Karpas-422 (cell line): ENCODE measurements at regions not wholly inside any gene's neighbourhood (a gene's known extent, or its start where the extent isn't known, plus 50 kb on each side); places are given as distances from the start of the nearest gene placed in this dataset.

Experiments used
- DNase-seq: peaks from one replicate; pipeline ENCODE4 v3.0.0-alpha.2; 2015
- H2AFZ ChIP-seq: fragments of 200-600 bp; sonication (generic); 2 replicates; pipeline ENCODE4 v1.6.1; 2014; ENCODE audit warnings: antibody characterized with exemption, low read length, mixed read lengths
- H3K27ac ChIP-seq: fragments of 200-600 bp; sonication (generic); 2 replicates; pipeline ENCODE4 v1.5.1; 2014; ENCODE audit warnings: mild to moderate bottlenecking, low read length, moderate library complexity
- H3K27me3 ChIP-seq: fragments of 200-600 bp; sonication (generic); 2 replicates; pipeline ENCODE4 v1.6.1; 2014; ENCODE audit warnings: low read length, mixed read lengths
- H3K36me3 ChIP-seq: fragments of 200-600 bp; sonication (generic); 2 replicates; pipeline ENCODE4 v1.6.1; 2014; ENCODE audit warnings: low read length, mixed read lengths; ENCODE audit not compliant: insufficient read depth
- H3K4me1 ChIP-seq: fragments of 200-600 bp; sonication (generic); 2 replicates; pipeline ENCODE4 v1.6.1; 2014; ENCODE audit warnings: mild to moderate bottlenecking, low read length, mixed read lengths
- H3K4me2 ChIP-seq: fragments of 200-600 bp; sonication (generic); 2 replicates; pipeline ENCODE4 v1.6.1; 2014; ENCODE audit warnings: low read length, low read depth, mild to moderate bottlenecking; ENCODE audit not compliant: poor library complexity, severe bottlenecking
- H3K4me3 ChIP-seq: fragments of 200-600 bp; sonication (generic); 2 replicates; pipeline ENCODE4 v1.5.1; 2014; ENCODE audit warnings: mild to moderate bottlenecking, antibody characterized with exemption, low read length, mixed read lengths
- H3K79me2 ChIP-seq: fragments of 200-600 bp; sonication (generic); 2 replicates; pipeline ENCODE4 v1.6.1; 2014; ENCODE audit warnings: mild to moderate bottlenecking, low read length, mixed read lengths
- H3K9ac ChIP-seq: fragments of 200-600 bp; sonication (generic); 2 replicates; pipeline ENCODE4 v1.6.0; 2014; ENCODE audit warnings: low read length
- H3K9me2 ChIP-seq: fragments of 200-600 bp; sonication (generic), shearing (Covaris generic); replicated peaks from 2 replicates; pipeline ENCODE4 v1.6.0; 2014; ENCODE audit warnings: mild to moderate bottlenecking, low read length, moderate library complexity; ENCODE audit not compliant: insufficient read depth
- H3K9me3 ChIP-seq: fragments of 300-700, 200-600 bp; sonication (generic); 2 replicates; pipeline ENCODE4 v1.6.1; 2014; ENCODE audit warnings: low read length, mixed read lengths
- H4K20me1 ChIP-seq: fragments of 200-600 bp; sonication (generic); 2 replicates; pipeline ENCODE4 v1.6.1; 2014; ENCODE audit warnings: mild to moderate bottlenecking, antibody characterized with exemption, low read length, low read depth; ENCODE audit not compliant: insufficient read depth

DNA sequence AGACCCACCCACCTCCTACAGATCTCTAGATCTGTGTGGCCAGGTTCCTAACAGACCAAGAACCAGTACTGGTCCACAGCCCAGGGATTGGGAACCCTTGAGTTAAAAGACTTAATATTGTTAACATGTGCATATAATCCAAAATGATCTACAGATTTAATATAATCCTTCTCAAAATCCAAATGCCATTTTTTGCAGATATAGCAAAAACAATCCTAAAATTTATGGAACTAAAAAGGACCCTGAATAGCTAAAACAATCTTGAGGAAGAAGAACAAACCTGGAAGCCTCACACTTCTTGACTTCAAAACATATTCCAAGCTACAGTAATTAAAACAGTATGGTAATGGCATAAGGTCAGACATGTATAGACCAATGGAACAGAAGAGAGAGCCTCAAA, 206.9 kb upstream of the SIX2 start:
- no peak for DNase-seq

DNA sequence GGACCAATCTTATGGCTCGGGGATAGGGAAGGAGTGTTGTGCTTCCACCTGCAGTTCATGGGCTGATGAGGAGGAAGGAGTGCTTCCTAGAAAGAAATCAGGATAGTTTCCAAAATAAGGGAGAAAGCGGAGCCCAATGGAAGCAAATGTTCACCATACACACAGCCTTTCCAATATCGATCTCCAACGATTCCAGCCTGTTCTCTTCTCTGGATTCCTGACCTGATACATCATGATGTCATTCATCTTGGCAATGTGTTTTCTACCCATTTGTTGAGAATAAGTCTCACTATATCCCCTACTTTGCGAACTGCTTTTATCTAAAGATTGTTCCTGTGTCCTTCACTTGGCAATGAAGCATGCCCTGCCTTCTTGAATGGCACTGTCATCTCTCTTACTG, 205.3 kb upstream of the SIX2 start:
- Histone ChIP-seq H3K79me2 (no peaks in the 10 kb centered on the region), H3K9me3 (no peaks in the 10 kb centered on the region), H3K36me3 (no peaks in the 10 kb centered on the region), H3K4me3 (no peak overlapping the region), H4K20me1 (no peaks in the 10 kb centered on the region), H3K9me2 (no peaks in the 10 kb centered on the region), H3K4me2 (no peak overlapping the region), H3K27me3 (no peaks in the 10 kb centered on the region), H2AFZ (no peak overlapping the region), H3K4me1 (peaks cover 12% of the 10 kb centered on the region), H3K9ac (no peak overlapping the region), H3K27ac (no peak overlapping the region)
- DNase-seq = no peak

More for the DNA sequence above, 206.9 kb upstream of the SIX2 start:
- Histone ChIP-seq H3K27ac (no peak overlapping the region), H3K36me3 (no peaks in the 10 kb centered on the region), H3K4me2 (no peak overlapping the region), H3K79me2 (no peaks in the 10 kb centered on the region), H2AFZ (no peak overlapping the region), H3K4me3 (no peak overlapping the region), H3K4me1 (peaks cover under 1% of the 10 kb centered on the region), H3K9me2 (no peaks in the 10 kb centered on the region), H3K9ac (no peak overlapping the region), H3K27me3 (no peaks in the 10 kb centered on the region), H4K20me1 (no peaks in the 10 kb centered on the region), H3K9me3 (no peaks in the 10 kb centered on the region)

DNA sequence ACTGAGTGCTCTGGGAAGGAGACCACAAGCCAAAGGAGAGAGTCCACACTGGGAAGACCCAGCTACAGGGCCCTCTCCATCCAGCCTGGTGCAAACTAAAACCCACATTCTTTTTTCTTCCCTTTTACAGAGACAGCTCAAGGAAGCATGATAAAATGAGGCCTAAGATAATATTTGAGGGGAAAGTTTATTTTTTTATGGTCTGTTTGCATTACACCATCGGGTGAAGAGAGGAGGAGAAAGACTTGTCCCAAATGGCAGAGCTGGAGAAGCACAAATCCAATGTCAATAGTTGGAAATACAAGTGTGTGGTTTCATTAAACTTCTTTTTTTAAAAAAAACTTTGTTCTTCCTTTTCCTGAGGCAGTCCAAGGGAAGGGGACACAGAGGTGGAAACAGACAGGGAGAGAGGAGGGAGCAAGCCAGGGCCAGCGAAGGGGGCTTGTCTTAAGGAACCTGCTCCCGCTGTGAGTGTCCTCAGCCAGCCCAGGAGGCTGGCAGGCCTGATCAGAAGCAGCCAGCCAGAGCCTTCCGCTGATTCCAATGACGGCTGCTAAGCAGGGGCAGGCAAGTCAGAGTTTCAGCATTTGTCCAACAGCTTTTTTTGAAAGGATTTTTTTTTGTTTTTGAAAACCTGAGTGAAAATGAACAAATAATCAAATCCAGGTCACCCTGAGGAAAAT, 203.8 kb upstream of the SIX2 start:
- no peaks in the 10 kb centered on the region for H3K9me2 ChIP-seq
- H4K20me1 ChIP-seq = no peaks in the 10 kb centered on the region
- H3K9ac ChIP-seq = no peak overlapping the region
- H3K4me3 ChIP-seq = no peak overlapping the region
- no peaks in the 10 kb centered on the region for H3K27me3 ChIP-seq
- no peaks in the 10 kb centered on the region for H3K79me2 ChIP-seq
- H3K4me1 ChIP-seq = peaks cover 27% of the 10 kb centered on the region
- no peak for DNase-seq
- H3K4me2 ChIP-seq = no peak overlapping the region
- H3K9me3 ChIP-seq = no peaks in the 10 kb centered on the region
- no peak overlapping the region for H2AFZ ChIP-seq
- no peaks in the 10 kb centered on the region for H3K36me3 ChIP-seq
- H3K27ac ChIP-seq = no peak overlapping the region

- Histone ChIP-seq H3K27me3 (no peaks in the 10 kb centered on the region), H3K27ac (no peak overlapping the region), H3K4me1 (peaks cover 31% of the 10 kb centered on the region), H3K79me2 (no peaks in the 10 kb centered on the region), H3K9me2 (no peaks in the 10 kb centered on the region), H3K9me3 (no peaks in the 10 kb centered on the region), H3K9ac (no peak overlapping the region), H2AFZ (no peak overlapping the region), H3K4me3 (no peak overlapping the region), H4K20me1 (no peaks in the 10 kb centered on the region), H3K4me2 (no peak overlapping the region), H3K36me3 (no peaks in the 10 kb centered on the region)
- no peak for DNase-seq
Observed at GRCh38 chr2:45211636-45212035, 202.4 kb upstream of the SIX2 start.

DNA sequence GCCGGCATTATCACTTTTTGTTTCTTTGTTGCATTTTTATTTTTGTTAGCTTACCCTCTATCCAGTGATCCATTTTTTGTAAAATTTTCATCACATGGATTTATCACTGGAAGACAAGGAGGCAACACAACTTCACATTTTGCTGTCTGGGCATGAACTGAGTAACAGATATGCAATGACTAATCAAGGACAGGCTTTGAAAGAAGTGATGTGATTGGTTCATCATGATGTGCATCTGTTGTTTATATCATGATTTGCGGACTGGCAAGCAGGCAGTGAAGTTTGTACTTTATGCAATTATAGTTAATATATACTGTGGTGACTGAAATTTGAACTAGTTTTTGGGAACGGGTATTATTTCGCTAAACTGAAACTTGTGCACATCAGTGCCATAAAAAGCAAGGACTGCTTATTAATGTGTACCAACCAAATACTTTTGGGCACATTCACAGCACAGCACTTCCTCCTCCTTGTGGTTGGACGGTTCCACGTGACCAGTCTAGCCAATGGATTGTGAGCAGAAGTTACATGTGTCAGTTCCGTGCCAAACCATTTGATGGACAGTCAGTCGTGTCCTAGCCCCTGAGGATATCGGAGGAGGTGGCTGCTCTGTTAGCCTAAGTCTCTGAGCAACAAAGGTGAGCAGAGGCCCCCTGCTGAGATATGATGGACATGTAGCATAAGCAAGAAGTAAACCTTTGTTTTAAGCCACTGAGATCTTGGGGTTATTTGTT, 201.4 kb upstream of the SIX2 start:
- H3K4me2 ChIP-seq = no peak overlapping the region

DNA sequence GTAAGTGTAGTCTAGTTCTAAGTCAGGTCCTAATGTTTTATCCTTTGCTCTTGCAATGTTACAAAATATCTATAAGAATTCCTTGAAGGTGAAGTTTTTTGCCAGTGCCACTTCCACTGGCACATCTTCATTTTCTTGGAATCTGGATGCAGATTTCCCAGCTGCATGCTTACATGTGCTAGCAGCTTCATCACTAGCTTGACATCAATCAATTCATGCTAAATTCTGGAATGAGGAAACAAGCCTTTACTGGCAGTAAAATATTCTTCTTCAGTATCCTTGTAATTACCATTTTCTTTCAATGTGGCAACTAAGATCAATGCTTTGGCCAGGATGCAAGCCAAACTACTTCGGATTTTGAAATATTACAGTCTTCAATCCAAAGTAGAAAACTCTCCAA, 200.6 kb upstream of the SIX2 start:
- Histone ChIP-seq H4K20me1 (no peaks in the 10 kb centered on the region), H3K27me3 (no peaks in the 10 kb centered on the region), H3K9ac (no peak overlapping the region), H2AFZ (no peak overlapping the region), H3K79me2 (no peaks in the 10 kb centered on the region), H3K4me2 (no peak overlapping the region), H3K27ac (no peak overlapping the region), H3K9me2 (no peaks in the 10 kb centered on the region), H3K4me3 (no peak overlapping the region), H3K9me3 (no peaks in the 10 kb centered on the region), H3K36me3 (no peaks in the 10 kb centered on the region), H3K4me1 (peaks cover 31% of the 10 kb centered on the region)
- no peak for DNase-seq

More for the DNA sequence above, 201.4 kb upstream of the SIX2 start:
- H3K9me2 ChIP-seq = no peaks in the 10 kb centered on the region
- H3K79me2 ChIP-seq = no peaks in the 10 kb centered on the region
- H3K4me1 ChIP-seq = peaks cover 31% of the 10 kb centered on the region
- H2AFZ ChIP-seq = no peak overlapping the region
- DNase-seq = peak; percentile 66
- H3K9ac ChIP-seq = no peak overlapping the region
- no peaks in the 10 kb centered on the region for H3K36me3 ChIP-seq
- no peak overlapping the region for H3K4me3 ChIP-seq
- no peak overlapping the region for H3K27ac ChIP-seq
- H3K27me3 ChIP-seq = no peaks in the 10 kb centered on the region
- no peaks in the 10 kb centered on the region for H4K20me1 ChIP-seq
- H3K9me3 ChIP-seq = no peaks in the 10 kb centered on the region

DNA sequence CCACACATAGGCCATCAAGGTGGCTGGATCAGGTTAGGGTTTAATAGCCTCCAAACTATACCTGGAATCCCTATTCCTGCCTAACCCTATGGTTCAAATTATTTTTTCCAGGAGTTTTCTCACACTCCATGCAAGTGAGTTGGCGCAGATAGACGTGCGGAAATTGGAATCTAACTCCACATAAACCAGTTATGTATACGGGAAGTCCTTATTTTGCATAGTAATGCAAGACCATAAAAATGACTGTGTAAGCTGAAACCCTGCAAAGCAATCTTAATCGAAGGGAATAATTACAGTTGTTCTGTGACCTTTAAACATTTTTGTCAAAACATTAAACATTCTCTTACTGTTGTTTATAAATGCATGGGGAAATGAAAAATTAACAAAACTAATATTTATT, 200.1 kb upstream of the SIX2 start:
- H2AFZ ChIP-seq = no peak overlapping the region
- H3K9ac ChIP-seq = no peak overlapping the region
- H3K36me3 ChIP-seq = no peaks in the 10 kb centered on the region
- no peaks in the 10 kb centered on the region for H3K79me2 ChIP-seq
- no peaks in the 10 kb centered on the region for H3K9me2 ChIP-seq
- no peak overlapping the region for H3K27ac ChIP-seq
- no peaks in the 10 kb centered on the region for H3K9me3 ChIP-seq
- H3K4me1 ChIP-seq = peaks cover 31% of the 10 kb centered on the region
- no peak overlapping the region for H3K4me2 ChIP-seq
- no peak for DNase-seq
- no peaks in the 10 kb centered on the region for H3K27me3 ChIP-seq
- H4K20me1 ChIP-seq = no peaks in the 10 kb centered on the region
- H3K4me3 ChIP-seq = no peak overlapping the region

DNA sequence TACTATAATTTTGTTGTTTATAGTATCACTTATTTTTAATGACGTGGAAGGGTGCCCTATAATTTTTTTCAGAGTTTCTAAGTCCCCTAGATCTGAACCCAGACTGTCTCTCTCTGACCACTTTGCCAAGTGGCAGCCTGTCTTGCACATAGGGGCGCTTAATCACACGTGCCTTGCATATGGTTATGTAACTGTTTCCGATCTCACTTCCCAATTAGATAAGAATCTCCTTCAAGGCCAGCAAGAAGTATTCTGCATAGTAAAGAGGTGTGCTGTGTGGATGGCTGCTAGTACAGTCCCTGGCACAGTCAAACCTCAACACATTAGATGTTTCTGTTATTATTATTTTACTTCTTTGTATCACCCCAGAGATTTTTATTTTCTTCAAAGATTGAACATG, 197.8 kb upstream of the SIX2 start:
- no peaks in the 10 kb centered on the region for H3K79me2 ChIP-seq
- no peak overlapping the region for H3K4me3 ChIP-seq
- DNase-seq = no peak
- H3K4me2 ChIP-seq = no peak overlapping the region
- no peaks in the 10 kb centered on the region for H3K9me3 ChIP-seq
- H3K9me2 ChIP-seq = no peaks in the 10 kb centered on the region
- H3K9ac ChIP-seq = no peak overlapping the region
- H2AFZ ChIP-seq = peak overlapping the region; percentile 17; the same call in 1 of the 2 replicates
- H3K36me3 ChIP-seq = no peaks in the 10 kb centered on the region
- H3K27me3 ChIP-seq = no peaks in the 10 kb centered on the region
- no peak overlapping the region for H3K27ac ChIP-seq
- peaks cover 35% of the 10 kb centered on the region for H3K4me1 ChIP-seq
- H4K20me1 ChIP-seq = no peaks in the 10 kb centered on the region
